ENCODE measurements at regions not wholly inside any gene's neighbourhood (a gene's known extent, or its start where the extent isn't known, plus 50 kb on each side); places are given as distances from the start of the nearest gene placed in this dataset.

DNA sequence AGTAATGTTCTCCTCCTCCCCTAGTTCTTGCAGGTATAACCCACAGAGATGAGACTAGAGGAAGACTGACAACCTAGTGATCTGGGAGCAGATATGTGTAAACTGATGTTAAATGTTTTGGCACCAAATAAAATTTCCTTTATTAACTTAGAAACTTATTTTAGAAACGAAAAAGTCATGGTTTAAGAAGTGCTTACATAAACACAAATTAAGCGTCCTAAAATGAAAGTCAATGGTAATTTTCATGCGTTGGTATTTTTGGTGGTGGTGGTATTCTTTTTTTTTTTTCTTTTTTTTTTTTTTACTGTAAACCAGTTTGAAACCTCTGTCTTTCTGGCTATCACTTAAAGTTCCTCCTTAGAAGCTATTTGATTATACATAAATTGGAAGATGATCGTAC is 1438.1 kb upstream of the TENM3 start:
- TF ChIP-seq, protein P1, sequence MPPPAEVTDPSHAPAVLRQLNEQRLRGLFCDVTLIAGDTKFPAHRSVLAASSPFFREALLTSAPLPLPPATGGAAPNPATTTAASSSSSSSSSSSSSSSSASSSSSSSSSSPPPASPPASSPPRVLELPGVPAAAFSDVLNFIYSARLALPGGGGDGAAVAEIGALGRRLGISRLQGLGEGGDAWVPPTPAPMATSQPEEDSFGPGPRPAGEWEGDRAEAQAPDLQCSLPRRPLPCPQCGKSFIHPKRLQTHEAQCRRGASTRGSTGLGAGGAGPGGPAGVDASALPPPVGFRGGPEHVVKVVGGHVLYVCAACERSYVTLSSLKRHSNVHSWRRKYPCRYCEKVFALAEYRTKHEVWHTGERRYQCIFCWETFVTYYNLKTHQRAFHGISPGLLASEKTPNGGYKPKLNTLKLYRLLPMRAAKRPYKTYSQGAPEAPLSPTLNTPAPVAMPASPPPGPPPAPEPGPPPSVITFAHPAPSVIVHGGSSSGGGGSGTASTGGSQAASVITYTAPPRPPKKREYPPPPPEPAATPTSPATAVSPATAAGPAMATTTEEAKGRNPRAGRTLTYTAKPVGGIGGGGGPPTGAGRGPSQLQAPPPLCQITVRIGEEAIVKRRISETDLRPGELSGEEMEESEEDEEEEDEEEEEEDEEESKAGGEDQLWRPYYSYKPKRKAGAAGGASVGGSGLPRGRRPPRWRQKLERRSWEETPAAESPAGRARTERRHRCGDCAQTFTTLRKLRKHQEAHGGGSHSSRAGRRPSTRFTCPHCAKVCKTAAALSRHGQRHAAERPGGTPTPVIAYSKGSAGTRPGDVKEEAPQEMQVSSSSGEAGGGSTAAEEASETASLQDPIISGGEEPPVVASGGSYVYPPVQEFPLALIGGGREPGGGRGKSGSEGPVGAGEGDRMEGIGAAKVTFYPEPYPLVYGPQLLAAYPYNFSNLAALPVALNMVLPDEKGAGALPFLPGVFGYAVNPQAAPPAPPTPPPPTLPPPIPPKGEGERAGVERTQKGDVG (CRISPR knock-in tag; IDR thresholded peaks at IDR 0.05): no peak
- no peak for TF ChIP-seq REST (IDR thresholded peaks at IDR 0.05; ENCODE audit: low read depth, low read length)
- TF ChIP-seq RFX5 (IDR thresholded peaks at IDR 0.05; ENCODE audit: low read depth, low read length): no peak

Data from GM12878 (cell line).